HG02884 (cell line): ENCODE measurements at regions not wholly inside any gene's neighbourhood (a gene's known extent, or its start where the extent isn't known, plus 50 kb on each side); places are given as distances from the start of the nearest gene placed in this dataset.

Experiments
- ATAC-seq: cut with Tn5 transposase; IDR thresholded peaks from one replicate; pipeline ENCODE4 v1.9.1; 2021; ENCODE audit warnings: mild to moderate bottlenecking, moderate library complexity; ENCODE audit not compliant: unreplicated experiment

DNA sequence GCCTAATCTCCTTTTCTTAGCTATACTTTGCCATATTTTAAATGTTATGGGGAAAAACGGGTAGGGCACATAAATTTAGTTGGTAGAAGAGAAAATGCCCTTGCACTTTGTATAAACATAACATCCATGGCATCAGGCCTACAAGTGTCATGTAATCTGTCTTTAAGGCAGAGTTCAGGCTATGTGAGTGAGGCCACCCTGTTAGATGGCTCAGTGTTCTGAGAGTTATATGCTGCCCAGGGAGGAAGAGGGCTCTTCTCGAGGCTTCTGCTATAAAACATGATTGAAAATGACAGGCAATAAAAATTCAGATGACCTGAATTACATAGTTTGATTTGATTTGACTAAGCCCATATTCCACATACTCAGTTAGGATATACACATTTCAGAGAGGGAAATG lies 553.6 kb upstream of the MAP3K7 start:
- ATAC-seq = no peak

DNA sequence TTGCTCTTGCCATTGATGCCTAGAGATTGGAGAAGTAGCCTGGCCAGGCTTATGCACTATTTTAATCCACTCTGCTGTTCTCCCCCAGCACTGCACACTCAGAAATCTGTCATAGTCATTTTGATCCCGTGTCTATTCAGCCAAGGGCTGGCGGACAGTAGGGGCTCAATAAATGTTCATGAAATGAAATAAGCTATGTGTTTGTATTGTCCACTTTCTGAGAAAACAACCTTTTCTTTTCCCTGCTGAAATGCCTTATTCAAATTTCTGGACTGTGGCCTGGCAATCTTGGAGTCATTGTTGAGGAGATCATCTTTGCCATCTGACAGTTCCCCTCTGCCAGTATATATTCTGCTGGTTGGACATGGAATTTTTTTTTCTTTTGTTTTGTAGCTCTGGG lies 550.4 kb upstream of the MAP3K7 start:
- no peak for ATAC-seq

DNA sequence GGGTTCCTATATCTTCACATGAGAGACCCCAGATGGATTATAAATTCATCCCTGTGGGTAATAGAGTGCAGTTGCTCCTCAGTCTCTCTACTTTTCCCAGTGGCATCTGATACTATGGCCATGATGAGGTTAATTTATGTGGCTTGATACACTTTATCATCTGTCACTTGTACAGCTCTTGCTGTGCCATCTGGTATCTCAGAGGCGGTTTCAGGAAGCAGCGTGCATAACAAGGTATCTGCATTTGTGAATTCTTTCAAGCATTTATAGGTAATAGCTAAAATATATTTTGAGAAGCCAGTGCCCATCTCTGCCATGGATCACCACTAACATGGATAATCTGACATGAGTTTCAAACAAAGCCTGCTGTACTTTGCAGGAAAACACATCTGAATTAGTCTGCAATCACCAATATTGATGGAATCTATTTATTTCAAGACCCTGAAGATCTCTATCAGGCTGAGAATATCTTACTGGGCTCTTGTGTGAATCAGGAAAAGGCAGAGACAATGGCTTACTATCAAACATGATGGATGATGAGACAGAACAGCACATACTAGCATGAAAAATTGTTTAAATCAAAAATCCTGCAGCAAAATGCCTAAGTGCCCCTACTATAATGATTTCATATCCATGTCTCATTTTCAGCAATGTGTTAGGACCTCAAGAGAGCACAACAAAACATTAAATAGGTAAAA lies 548.7 kb upstream of the MAP3K7 start:
- ATAC-seq = no peak

DNA sequence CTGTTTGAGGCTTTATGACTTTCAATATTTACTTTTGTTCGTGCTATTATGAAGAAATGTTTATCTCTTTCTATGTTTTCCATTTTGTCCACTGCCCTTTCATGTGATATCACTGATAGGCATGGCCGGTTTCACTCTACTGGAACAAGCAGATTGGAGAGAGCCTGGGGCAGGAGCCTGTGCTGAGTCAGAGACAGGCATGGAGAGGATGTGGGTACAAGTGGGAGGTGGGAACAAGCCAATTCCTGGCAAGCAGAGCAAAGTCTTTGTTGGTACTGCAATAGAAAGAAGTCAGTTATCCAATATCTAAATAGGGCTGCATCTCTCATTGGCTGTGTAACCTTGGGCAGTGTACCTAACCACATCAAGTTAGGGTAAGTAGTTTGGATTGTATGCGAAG lies 545.6 kb upstream of the MAP3K7 start:
- no peak for ATAC-seq

DNA sequence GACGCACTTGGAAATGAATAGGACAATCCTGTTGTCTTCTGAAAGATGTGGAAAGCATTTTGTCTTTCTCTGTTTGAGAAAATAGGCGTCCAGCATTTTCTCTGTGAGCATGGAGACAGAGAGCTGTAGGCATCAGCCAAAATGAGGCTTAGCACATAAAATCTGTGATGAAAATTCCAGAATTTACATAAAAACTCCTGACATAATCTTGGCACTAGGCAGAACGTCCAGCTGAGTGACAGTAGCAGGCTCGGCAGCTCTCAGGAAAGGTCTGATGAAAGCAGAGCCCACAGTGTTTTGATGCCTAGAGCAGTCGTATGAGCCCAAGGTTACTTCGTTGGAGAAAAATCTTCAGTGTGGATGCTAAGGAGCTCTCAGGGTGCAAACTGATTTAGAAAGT lies 543.3 kb upstream of the MAP3K7 start:
- ATAC-seq = no peak

DNA sequence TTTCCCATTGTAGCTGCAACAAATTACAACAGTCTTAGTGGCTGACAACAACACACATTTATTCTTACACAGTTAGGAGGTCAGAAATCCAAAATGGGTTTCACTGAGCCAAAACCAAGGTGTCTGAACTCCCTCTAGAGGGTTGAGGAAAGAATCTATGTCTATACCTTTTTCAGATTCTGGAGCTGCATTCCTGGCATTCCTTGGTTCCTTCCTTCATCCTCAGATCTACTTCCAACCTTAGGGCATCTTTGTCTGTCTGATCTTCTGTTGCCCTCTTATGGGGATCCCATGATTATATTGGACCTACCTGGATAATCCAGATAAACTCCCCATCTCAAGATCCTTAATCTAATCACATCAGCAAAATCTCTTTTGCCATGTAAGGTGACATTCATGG lies 540.9 kb upstream of the MAP3K7 start:
- ATAC-seq = no peak

DNA sequence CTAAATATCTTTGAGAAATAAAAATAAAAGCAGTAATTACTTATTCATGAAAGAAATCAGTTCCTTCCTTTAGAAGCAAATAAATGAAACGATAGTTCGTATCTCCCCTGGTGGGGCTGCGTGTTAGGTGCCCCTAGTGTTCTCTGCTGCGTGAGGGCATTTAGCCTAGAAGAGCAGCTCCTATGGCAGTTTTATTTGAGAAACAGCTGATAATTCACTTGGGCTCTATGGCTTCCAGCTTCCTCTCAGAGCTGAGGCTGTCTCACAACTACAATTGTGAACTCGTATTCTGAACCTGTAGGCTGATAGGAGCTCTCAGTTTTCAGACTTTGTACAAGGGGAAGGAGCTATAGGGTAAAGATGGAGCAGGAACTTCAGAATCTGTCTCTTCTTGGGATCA lies 540.0 kb upstream of the MAP3K7 start:
- no peak for ATAC-seq

DNA sequence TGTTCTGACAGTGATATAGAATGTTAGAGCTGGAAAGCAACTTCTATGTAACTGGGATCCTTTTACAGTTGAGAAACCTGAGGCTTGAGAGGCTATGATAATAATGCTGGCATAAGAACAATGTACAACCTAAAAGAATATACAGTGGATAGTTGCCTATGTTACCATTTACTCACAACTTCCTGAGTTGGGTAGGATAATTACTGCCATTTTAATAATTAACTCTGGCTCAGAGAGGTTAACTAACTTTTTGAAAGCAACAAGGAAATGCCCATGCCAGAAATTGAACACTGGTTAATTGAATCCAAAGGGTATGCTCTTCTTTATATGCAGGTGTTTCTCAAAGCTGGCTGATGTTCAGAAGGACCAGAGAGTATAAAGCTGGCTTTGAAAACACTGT lies 530.7 kb upstream of the MAP3K7 start:
- ATAC-seq = no peak

DNA sequence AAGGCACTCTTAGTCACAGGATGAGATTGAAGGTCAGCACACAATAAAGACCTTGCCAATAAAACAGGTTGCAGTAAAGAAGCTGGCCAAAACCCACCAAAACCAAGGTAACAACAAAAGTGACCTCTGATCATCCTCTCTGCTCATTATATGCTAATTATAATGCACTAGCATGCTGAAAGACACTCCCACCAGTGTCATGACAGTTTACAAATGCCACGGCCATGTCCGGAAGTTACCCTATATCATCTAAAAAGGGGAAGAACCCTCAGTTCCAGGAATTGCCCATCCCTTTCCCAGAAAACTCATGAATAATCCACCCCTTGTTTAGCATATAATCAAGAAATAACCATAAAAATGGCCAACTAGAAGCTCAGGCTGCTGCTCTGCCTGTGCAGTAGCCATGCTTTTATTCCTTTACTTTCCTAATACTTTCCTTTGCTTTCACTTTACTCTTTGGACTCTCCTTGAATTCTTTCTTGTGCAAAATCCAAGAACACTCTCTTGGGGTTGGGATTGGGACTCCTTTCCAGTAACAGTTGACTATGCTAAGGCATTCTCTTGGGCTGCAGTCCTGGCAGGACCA lies 527.3 kb upstream of the MAP3K7 start:
- no peak for ATAC-seq

DNA sequence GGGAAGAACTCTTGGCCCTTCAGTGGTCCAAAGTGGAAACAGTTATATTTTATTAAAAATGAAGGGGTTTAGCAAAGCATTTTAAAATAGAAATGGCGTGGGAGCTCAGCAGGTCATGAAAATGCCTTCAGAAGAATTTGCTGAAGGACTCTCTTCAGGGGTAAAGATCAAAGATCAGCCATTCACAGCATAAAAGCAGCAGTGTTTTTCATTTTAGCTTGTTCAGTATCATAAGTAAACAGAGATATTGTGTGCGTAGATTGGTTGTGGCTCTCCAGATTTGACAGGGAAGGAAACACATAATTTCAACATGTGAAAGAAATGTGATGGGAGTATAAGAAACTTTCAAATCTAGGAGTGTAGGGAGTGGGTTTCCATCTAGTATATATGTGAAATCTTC lies 519.2 kb upstream of the MAP3K7 start:
- no peak for ATAC-seq

DNA sequence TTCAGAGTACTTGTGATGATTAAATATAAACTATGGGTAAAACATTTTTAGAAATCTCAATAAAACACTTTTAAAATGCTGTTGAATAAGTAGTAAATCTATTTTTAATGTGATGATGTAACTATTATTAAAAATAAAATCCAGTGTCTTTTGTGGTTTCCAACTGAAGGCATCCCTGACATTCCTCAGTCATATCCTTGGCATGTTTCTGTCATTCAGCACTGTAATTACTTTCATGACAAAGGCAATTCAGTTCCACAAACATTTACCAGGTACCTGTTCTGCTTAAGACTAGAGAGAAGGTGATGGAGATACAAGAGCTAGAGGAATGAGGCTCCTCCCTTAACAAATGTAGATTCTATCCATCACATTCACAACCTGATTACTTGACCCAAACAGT lies 518.7 kb upstream of the MAP3K7 start:
- ATAC-seq = no peak

DNA sequence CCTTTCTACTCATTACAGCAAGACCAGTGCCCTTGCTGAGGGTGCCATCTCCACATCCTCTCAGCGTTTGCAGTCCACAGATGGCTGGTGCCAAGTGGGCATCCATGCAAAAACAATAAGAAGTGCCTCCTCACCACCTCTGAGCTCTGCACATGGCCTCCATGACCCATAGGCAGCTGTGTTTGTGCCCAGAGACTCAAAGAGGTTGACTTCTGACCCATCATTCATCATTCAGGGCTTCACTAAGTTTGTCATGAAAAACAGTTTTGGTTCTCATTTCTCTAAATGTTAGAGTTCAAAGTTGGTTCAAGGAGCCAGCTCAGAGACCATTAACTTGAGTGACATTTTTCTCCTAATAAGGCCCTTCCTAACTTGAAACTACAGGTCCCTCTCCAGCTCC lies 512.6 kb upstream of the MAP3K7 start:
- ATAC-seq = no peak

DNA sequence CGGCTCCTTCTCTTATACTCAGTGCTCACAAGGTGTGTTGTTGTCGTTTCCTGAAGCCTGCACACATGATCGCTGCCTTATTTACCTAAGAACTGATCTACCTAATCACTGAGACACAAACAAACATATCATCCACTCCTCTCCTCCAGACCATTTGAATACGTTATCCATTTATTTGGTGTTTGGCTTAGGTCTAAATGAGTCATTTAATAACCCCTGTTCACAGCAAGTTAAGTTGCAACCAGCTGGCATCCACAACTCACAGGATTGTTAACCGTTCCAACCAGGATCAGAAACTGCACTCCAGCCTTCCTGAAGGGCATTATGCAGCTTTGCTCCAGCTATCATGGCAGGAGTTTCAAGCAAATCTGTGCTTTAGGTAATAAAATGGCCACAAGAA lies 511.1 kb upstream of the MAP3K7 start:
- ATAC-seq = no peak

DNA sequence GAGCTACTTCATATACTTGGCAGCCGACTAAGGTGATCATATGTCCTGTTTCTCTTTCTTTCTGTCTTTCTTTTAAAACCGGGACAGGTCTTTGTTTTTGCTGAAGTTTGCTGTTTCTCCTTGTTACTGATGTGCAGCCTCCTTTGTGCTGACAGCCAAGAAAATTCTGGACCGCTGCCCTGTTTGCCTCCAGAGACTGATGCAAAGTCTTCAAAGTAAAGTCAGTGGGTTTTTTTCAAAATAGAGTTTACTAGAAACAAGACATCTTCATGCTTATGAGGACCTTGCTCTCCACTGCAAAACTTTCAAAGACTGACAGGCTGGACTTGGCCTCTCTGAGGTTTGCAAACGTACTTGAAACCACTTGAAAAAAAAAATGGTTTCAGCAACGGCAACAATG lies 510.5 kb upstream of the MAP3K7 start:
- no peak for ATAC-seq

DNA sequence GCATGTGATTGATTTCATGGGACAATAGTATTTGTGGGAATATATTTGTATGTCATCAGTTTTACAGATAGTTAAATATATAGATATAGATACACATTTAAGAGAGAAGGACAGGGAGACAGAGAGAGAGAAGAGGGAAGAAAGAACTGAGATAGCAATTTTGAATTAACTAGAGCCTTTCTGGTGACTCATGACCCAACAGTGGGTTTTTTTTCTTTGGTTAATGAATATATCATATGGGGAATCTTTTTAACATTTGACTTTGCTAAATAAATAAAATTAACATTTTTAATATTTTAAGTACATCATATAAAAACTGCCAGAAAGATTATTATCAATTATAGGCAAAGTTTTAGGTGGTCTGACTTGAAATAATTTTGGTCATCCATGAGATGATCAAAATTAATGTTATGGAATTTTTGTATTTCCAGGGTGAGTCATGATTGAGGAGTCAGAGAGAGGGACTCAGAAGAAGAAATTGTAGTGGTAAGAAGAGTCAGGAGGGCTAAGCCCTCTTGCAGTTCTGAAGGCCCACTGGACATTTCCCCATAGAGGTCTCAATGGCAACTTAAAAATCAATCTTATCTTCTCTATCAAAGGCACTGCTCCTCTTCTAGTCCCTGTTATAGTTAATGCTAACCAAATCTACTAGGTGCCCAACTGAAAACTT lies 508.1 kb upstream of the MAP3K7 start:
- no peak for ATAC-seq

DNA sequence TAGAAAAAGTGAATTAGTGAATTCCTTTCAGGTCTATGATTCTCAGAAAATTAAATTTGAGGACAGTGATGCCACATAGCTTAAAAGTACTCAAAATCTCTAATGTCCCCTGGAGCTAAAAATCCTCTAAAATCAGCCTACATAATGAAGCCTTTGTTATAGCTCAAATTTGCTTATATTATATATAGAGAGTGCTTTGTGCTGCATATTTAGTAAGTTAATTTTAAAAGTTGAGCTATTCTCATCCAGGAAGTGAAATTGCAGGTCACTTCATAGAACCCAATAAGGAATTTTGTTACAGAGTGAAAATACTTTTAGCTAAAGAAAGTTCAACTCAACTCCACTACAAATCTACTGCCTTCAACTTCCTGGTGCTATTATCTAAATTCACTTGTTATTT lies 507.5 kb upstream of the MAP3K7 start:
- ATAC-seq = no peak

DNA sequence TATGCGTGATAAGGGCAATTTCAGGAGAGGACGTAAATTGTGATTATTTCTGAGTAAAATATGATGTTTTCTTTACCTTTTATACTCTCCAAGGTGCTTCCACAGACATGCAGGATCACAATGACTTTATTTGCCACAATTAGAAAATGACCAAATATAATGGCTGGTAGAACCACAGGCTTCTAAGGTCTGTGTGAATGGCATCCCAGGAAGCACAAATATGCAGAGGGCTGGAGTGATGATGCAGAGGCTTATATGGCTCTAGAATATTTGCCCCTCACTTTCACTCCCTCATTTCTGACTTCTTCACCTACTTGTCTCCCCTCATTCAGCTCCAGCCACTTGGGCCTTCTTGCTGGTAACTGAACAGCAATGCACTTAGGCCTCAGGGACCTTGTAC lies 502.1 kb upstream of the MAP3K7 start:
- no peak for ATAC-seq

DNA sequence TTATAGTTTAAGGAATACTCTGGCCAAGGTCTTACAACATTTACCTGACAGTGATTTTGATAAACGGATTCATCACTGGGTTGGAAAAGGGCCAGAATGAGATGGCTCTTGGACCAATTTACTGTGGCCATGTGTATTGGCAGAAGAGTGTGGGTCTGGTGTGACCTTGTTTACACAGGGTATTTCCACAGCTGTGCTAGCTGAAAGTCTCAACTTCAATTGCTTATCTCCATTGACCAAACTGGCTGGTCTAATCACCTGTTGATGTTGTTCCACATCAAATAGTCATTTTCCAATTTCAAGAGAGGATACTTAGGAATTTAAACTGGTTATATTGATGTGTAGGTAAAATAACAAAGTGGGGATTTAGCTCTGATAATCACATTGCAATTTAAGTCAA lies 501.6 kb upstream of the MAP3K7 start:
- no peak for ATAC-seq

DNA sequence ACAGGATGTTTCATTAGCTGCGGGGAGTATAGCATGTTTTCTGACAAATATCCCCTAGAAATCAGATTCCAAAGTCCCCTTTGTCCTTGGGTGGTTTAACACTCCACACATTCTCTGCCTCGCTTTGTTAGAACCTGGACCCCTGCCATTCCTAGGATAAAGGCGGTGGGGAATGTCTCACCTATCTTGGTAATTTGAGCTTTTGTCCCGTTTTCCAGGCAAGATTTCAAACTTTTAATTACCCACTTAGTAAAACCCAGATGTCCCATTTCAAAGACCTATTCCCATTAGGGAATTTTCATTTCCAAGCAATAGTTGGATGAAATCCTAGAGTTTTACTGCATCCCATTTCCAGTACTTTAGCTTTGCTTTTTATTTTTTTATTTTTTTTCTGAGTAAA lies 501.0 kb upstream of the MAP3K7 start:
- ATAC-seq = no peak

DNA sequence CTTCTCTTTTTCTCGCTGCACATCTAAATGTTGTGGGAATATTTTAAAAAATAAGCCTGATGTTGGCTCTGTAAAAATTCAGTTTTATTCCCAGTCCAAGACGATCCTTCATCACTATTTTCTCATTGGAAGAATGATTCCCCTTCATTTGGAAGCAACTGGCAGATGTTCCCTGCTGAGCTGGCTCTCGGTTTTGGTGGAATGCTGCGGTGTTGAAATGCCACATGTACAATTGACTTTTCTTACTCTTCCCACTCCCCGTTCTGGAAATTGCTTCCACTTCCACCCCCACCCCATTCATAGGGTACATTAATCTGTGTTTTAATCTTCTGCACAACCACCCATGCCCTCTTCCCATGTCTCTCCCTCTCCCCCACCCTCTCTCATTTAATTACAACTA lies 496.3 kb upstream of the MAP3K7 start:
- no peak for ATAC-seq

DNA sequence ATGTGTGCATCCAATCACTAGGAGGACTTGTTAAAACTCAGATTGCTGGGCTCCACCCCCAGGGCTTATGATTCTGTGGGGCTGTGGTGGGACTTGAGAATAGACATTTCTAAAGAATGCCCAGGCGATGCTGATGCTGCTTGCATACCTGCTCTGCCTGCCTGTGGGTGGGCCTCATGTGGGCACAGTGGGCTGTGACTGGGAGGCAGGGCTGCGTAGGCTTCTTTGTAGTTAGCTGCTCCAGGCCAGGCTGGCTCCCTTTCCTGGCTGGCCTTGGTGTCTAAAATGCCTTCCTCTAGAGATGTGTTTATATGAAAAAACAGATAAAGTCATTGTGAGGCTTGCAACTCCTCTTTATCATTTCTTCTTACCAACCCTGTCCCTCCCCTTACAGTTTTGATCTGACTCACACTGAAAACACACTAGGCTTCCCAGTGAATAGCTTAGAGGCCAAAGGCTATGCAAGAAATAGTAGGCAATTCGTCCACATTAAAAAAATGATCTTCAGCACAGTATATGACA lies 495.5 kb upstream of the MAP3K7 start:
- ATAC-seq = no peak

DNA sequence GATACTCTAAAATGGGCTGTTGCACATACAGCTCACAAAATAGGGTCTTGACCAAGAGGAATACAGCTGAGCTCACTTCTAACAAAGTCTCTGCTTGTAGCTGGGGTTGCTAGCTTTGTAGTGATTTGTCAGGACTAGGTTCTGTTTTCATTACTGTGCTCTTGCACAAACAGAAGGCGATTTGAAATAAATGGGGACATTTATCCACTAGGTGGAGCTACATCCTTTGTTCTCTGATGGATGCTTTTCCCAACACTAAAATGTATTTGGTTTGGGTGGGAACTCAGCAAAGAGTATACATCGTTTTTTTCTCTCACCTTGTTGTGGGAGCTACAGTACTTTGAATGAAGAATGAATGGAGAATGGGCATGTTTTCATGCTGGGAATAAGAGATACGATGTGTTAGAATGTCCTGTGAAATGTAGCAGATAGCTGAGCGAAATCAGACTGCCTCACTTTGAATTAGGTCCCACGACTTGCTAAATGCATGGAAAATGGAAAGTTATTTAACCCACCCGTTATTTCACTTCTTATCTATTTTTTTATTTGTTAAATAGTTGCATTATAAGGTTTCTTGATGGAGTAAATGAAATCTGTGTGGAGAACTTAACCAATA lies 494.7 kb upstream of the MAP3K7 start:
- ATAC-seq = peak; percentile 46
